GM23338 (cell line): ENCODE measurements at regions not wholly inside any gene's neighbourhood (a gene's known extent, or its start where the extent isn't known, plus 50 kb on each side); places are given as distances from the start of the nearest gene placed in this dataset.

Experiments used
- ATAC-seq: fragments of 200-7000 bp; cut with Tn5 transposase; 3 replicates; pipeline ENCODE4 v1.9.1; 2020
- DNase-seq: peaks from one replicate; pipeline ENCODE4 v3.0.0-alpha.2; 2015; ENCODE audit warnings: low spot score
- H2AFZ ChIP-seq: fragments of 200-600 bp; sonication (generic); 2 replicates; pipeline ENCODE4 v1.8.0; 2016; ENCODE audit warnings: antibody characterized with exemption, mild to moderate bottlenecking, moderate library complexity
- H3F3A ChIP-seq: fragments of 200-600 bp; sonication (generic); replicated peaks from 2 replicates; pipeline ENCODE4 v1.8.0; 2017; ENCODE audit warnings: antibody characterized with exemption, mixed run types, low read depth
- H3K27ac ChIP-seq: fragments of 200-600 bp; sonication (generic); 2 replicates; pipeline ENCODE4 v1.6.1; 2016; ENCODE audit warnings: low read depth
- H3K27me3 ChIP-seq: fragments of 200-600 bp; sonication (generic); 2 replicates; pipeline ENCODE4 v1.8.0; 2016; ENCODE audit warnings: mild to moderate bottlenecking, mixed run types, moderate library complexity; ENCODE audit not compliant: insufficient read depth
- H3K36me3 ChIP-seq: fragments of 200-600 bp; sonication (generic); 2 replicates; pipeline ENCODE4 v1.8.0; 2016; ENCODE audit warnings: mild to moderate bottlenecking; ENCODE audit not compliant: insufficient read depth
- H3K4me1 ChIP-seq: fragments of 200-600 bp; sonication (generic); 2 replicates; pipeline ENCODE4 v1.8.0; 2016; ENCODE audit warnings: mild to moderate bottlenecking, moderate library complexity; ENCODE audit not compliant: insufficient read depth
- H3K4me2 ChIP-seq: fragments of 200-600 bp; sonication (generic); 2 replicates; pipeline ENCODE4 v1.7.1; 2017; ENCODE audit warnings: mixed run types
- H3K4me3 ChIP-seq: fragments of 200-600 bp; sonication (generic); 2 replicates; pipeline ENCODE4 v1.6.1; 2016; ENCODE audit warnings: mixed run types
- H3K79me2 ChIP-seq: fragments of 200-600 bp; sonication (generic); replicated peaks from 2 replicates; pipeline ENCODE4 v1.8.0; 2017; ENCODE audit warnings: mild to moderate bottlenecking; ENCODE audit not compliant: insufficient read depth
- H3K9me2 ChIP-seq: fragments of 200-600 bp; sonication (generic); 2 replicates; pipeline ENCODE4 v1.8.0; 2017; ENCODE audit not compliant: insufficient read depth
- H4K20me1 ChIP-seq: fragments of 200-600 bp; sonication (generic); replicated peaks from 2 replicates; pipeline ENCODE4 v1.8.0; 2017; ENCODE audit warnings: mild to moderate bottlenecking; ENCODE audit not compliant: insufficient read depth
- H3K27ac Mint-ChIP-seq: 2 replicates; pipeline ENCODE4 v1.8.0; 2020; ENCODE audit warnings: inconsistent platforms, mild to moderate bottlenecking, moderate library complexity, mixed read lengths
- H3K27me3 Mint-ChIP-seq: 3 replicates; pipeline ENCODE4 v1.8.0; 2022; ENCODE audit warnings: low read depth, mild to moderate bottlenecking, moderate library complexity, mixed read lengths, inconsistent platforms; ENCODE audit not compliant: insufficient read depth, poor library complexity
- H3K36me3 Mint-ChIP-seq: 3 replicates; pipeline ENCODE4 v1.8.0; 2021; ENCODE audit warnings: low read depth, mild to moderate bottlenecking, inconsistent platforms, moderate library complexity, mixed read lengths
- H3K4me1 Mint-ChIP-seq: 3 replicates; pipeline ENCODE4 v1.8.0; 2020; ENCODE audit warnings: mild to moderate bottlenecking, inconsistent platforms, mixed read lengths
- H3K4me3 Mint-ChIP-seq: 3 replicates; pipeline ENCODE4 v1.8.0; 2021; ENCODE audit warnings: moderate library complexity, mild to moderate bottlenecking, inconsistent platforms, mixed read lengths
- H3K9me3 Mint-ChIP-seq: 3 replicates; pipeline ENCODE4 v1.8.0; 2020; ENCODE audit warnings: moderate library complexity, mild to moderate bottlenecking, inconsistent platforms, mixed read lengths
- CREB1 ChIP-seq: fragments of 250-450 bp; sonication (Bioruptor Pico); IDR thresholded peaks from 2 replicates; pipeline ENCODE4 v1.5.0; 2020; ENCODE audit warnings: low read depth, mild to moderate bottlenecking, moderate library complexity
- EZH2 ChIP-seq: fragments of 200-600 bp; sonication (generic); IDR thresholded peaks from one replicate; pipeline ENCODE4 v1.8.0; 2017; ENCODE audit warnings: antibody characterized with exemption, mild to moderate bottlenecking, low read depth; ENCODE audit not compliant: unreplicated experiment
- EZH2phosphoT487 ChIP-seq: fragments of 200-600 bp; sonication (generic); IDR thresholded peaks from one replicate; pipeline ENCODE4 v1.8.1; 2018; ENCODE audit warnings: antibody characterized with exemption; ENCODE audit not compliant: unreplicated experiment
- JUNB ChIP-seq: IDR thresholded peaks from one replicate; pipeline ENCODE4 v1.6.1; 2016; ENCODE audit warnings: antibody characterized with exemption; ENCODE audit not compliant: unreplicated experiment
- NANOG ChIP-seq: IDR thresholded peaks from 2 replicates; pipeline ENCODE4 v1.6.1; 2016; ENCODE audit warnings: antibody characterized with exemption, borderline replicate concordance
- POLR2AphosphoS5 ChIP-seq: IDR thresholded peaks from 2 replicates; pipeline ENCODE4 v1.6.1; 2016; ENCODE audit warnings: antibody characterized with exemption, low read depth
- STAT1 ChIP-seq: IDR thresholded peaks from one replicate; pipeline ENCODE4 v1.6.1; 2016; ENCODE audit warnings: antibody characterized with exemption; ENCODE audit not compliant: unreplicated experiment
- ZNF114 ChIP-seq: fragments of 250-450 bp; sonication (Bioruptor Pico); IDR thresholded peaks from 2 replicates; pipeline ENCODE4 v1.5.0; 2020; ENCODE audit warnings: mild to moderate bottlenecking, moderate library complexity
- ZNF331 ChIP-seq: fragments of 250-450 bp; sonication (Bioruptor Pico); IDR thresholded peaks from 2 replicates; pipeline ENCODE4 v1.5.0; 2020; ENCODE audit warnings: low read depth, mild to moderate bottlenecking, moderate library complexity
- TF ChIP-seq, protein P1 (sequence below): fragments of 250-450 bp; sonication (Bioruptor Pico); IDR thresholded peaks from 2 replicates; pipeline ENCODE4 v1.5.0; 2020; ENCODE audit warnings: mild to moderate bottlenecking, moderate library complexity
- TF ChIP-seq, protein P2 (sequence below), 2 experiments: fragments of 200-600 bp in 1 of 2; sonication (generic) in 1 of 2; conservative IDR thresholded peaks; 2 replicates each; pipeline versions ENCODE4 v1.5.1 to v1.6.1; 2016 to 2017; ENCODE audit warnings: antibody characterized with exemption in 2 of 2, low read depth in 2 of 2, mild to moderate bottlenecking in 2 of 2, moderate library complexity in 1 of 2
- TF ChIP-seq, protein P3 (sequence below): IDR thresholded peaks from one replicate; pipeline ENCODE4 v1.6.1; 2018; ENCODE audit warnings: antibody characterized with exemption; ENCODE audit not compliant: unreplicated experiment
- TF ChIP-seq, protein P4 (sequence below): IDR thresholded peaks from 2 replicates; pipeline ENCODE4 v1.6.1; 2016; ENCODE audit warnings: antibody characterized with exemption

DNA sequence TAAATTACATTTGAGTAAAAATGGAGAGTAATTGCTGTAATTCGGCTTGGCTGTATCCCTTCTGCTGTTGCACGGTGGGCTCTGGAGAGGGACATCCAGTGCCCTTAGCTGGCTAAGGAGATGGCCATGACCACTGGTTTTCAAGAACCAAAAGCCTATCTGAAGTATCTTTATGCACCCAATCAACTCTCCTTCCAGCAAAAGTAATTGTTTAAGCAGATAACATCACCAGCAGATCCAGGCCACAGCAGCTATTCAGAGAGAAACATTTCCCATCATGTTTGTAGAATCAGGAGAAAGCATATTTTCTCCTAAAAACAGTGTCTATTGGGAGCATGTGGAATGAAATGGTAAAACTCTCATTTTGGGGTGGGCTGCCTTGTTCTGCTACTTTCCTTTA, 514.5 kb upstream of the RGMA start:
- TF ChIP-seq, protein P1, sequence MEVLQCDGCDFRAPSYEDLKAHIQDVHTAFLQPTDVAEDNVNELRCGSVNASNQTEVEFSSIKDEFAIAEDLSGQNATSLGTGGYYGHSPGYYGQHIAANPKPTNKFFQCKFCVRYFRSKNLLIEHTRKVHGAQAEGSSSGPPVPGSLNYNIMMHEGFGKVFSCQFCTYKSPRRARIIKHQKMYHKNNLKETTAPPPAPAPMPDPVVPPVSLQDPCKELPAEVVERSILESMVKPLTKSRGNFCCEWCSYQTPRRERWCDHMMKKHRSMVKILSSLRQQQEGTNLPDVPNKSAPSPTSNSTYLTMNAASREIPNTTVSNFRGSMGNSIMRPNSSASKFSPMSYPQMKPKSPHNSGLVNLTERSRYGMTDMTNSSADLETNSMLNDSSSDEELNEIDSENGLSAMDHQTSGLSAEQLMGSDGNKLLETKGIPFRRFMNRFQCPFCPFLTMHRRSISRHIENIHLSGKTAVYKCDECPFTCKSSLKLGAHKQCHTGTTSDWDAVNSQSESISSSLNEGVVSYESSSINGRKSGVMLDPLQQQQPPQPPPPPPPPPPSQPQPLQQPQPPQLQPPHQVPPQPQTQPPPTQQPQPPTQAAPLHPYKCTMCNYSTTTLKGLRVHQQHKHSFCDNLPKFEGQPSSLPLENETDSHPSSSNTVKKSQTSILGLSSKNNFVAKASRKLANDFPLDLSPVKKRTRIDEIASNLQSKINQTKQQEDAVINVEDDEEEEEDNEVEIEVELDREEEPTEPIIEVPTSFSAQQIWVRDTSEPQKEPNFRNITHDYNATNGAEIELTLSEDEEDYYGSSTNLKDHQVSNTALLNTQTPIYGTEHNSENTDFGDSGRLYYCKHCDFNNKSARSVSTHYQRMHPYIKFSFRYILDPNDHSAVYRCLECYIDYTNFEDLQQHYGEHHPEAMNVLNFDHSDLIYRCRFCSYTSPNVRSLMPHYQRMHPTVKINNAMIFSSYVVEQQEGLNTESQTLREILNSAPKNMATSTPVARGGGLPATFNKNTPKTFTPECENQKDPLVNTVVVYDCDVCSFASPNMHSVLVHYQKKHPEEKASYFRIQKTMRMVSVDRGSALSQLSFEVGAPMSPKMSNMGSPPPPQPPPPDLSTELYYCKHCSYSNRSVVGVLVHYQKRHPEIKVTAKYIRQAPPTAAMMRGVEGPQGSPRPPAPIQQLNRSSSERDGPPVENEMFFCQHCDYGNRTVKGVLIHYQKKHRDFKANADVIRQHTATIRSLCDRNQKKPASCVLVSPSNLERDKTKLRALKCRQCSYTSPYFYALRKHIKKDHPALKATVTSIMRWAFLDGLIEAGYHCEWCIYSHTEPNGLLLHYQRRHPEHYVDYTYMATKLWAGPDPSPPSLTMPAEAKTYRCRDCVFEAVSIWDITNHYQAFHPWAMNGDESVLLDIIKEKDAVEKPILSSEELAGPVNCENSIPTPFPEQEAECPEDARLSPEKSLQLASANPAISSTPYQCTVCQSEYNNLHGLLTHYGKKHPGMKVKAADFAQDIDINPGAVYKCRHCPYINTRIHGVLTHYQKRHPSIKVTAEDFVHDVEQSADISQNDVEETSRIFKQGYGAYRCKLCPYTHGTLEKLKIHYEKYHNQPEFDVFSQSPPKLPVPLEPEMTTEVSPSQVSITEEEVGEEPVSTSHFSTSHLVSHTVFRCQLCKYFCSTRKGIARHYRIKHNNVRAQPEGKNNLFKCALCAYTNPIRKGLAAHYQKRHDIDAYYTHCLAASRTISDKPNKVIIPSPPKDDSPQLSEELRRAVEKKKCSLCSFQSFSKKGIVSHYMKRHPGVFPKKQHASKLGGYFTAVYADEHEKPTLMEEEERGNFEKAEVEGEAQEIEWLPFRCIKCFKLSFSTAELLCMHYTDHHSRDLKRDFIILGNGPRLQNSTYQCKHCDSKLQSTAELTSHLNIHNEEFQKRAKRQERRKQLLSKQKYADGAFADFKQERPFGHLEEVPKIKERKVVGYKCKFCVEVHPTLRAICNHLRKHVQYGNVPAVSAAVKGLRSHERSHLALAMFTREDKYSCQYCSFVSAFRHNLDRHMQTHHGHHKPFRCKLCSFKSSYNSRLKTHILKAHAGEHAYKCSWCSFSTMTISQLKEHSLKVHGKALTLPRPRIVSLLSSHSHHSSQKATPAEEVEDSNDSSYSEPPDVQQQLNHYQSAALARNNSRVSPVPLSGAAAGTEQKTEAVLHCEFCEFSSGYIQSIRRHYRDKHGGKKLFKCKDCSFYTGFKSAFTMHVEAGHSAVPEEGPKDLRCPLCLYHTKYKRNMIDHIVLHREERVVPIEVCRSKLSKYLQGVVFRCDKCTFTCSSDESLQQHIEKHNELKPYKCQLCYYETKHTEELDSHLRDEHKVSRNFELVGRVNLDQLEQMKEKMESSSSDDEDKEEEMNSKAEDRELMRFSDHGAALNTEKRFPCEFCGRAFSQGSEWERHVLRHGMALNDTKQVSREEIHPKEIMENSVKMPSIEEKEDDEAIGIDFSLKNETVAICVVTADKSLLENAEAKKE (CRISPR knock-in tag) = no peak
- TF ChIP-seq NANOG = no peak
- TF ChIP-seq EZH2 = no peak
- TF ChIP-seq, protein P2, sequence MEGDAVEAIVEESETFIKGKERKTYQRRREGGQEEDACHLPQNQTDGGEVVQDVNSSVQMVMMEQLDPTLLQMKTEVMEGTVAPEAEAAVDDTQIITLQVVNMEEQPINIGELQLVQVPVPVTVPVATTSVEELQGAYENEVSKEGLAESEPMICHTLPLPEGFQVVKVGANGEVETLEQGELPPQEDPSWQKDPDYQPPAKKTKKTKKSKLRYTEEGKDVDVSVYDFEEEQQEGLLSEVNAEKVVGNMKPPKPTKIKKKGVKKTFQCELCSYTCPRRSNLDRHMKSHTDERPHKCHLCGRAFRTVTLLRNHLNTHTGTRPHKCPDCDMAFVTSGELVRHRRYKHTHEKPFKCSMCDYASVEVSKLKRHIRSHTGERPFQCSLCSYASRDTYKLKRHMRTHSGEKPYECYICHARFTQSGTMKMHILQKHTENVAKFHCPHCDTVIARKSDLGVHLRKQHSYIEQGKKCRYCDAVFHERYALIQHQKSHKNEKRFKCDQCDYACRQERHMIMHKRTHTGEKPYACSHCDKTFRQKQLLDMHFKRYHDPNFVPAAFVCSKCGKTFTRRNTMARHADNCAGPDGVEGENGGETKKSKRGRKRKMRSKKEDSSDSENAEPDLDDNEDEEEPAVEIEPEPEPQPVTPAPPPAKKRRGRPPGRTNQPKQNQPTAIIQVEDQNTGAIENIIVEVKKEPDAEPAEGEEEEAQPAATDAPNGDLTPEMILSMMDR (conservative IDR thresholded peaks at IDR 0.05; ENCODE audit: low read depth in 2 of 2) = no peak
- TF ChIP-seq, protein P3, sequence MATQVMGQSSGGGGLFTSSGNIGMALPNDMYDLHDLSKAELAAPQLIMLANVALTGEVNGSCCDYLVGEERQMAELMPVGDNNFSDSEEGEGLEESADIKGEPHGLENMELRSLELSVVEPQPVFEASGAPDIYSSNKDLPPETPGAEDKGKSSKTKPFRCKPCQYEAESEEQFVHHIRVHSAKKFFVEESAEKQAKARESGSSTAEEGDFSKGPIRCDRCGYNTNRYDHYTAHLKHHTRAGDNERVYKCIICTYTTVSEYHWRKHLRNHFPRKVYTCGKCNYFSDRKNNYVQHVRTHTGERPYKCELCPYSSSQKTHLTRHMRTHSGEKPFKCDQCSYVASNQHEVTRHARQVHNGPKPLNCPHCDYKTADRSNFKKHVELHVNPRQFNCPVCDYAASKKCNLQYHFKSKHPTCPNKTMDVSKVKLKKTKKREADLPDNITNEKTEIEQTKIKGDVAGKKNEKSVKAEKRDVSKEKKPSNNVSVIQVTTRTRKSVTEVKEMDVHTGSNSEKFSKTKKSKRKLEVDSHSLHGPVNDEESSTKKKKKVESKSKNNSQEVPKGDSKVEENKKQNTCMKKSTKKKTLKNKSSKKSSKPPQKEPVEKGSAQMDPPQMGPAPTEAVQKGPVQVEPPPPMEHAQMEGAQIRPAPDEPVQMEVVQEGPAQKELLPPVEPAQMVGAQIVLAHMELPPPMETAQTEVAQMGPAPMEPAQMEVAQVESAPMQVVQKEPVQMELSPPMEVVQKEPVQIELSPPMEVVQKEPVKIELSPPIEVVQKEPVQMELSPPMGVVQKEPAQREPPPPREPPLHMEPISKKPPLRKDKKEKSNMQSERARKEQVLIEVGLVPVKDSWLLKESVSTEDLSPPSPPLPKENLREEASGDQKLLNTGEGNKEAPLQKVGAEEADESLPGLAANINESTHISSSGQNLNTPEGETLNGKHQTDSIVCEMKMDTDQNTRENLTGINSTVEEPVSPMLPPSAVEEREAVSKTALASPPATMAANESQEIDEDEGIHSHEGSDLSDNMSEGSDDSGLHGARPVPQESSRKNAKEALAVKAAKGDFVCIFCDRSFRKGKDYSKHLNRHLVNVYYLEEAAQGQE = no peak
- no peak for TF ChIP-seq ZNF331 (CRISPR knock-in tag)
- no peak for TF ChIP-seq POLR2AphosphoS5
- TF ChIP-seq, protein P4, sequence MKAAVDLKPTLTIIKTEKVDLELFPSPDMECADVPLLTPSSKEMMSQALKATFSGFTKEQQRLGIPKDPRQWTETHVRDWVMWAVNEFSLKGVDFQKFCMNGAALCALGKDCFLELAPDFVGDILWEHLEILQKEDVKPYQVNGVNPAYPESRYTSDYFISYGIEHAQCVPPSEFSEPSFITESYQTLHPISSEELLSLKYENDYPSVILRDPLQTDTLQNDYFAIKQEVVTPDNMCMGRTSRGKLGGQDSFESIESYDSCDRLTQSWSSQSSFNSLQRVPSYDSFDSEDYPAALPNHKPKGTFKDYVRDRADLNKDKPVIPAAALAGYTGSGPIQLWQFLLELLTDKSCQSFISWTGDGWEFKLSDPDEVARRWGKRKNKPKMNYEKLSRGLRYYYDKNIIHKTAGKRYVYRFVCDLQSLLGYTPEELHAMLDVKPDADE = no peak
- no peak for TF ChIP-seq STAT1
- TF ChIP-seq EZH2phosphoT487 = no peak
- TF ChIP-seq JUNB = no peak
- no peak for TF ChIP-seq ZNF114
- TF ChIP-seq CREB1 (CRISPR knock-in tag) = no peak
- peak overlapping the region; percentile 84 for H2AFZ ChIP-seq
- Mint-ChIP-seq H3K4me3 (no peak overlapping the region), H3K4me1 (peaks cover 11% of the 10 kb centered on the region), H3K27me3 (peaks cover 3% of the 10 kb centered on the region), H3K36me3 (no peaks in the 10 kb centered on the region), H3K9me3 (no peaks in the 10 kb centered on the region), H3K27ac (no peak overlapping the region)
- H3K27ac ChIP-seq = no peak overlapping the region
- H3K79me2 ChIP-seq = no peaks in the 10 kb centered on the region
- ATAC-seq (no peak), DNase-seq (no peak)
- H3K9me2 ChIP-seq = no peaks in the 10 kb centered on the region
- H3K36me3 ChIP-seq = no peaks in the 10 kb centered on the region
- H3K27me3 ChIP-seq = no peaks in the 10 kb centered on the region
- no peaks in the 10 kb centered on the region for H4K20me1 ChIP-seq
- peaks cover 11% of the 10 kb centered on the region; the same call in 1 of the 2 replicates for H3K4me1 ChIP-seq
- H3F3A ChIP-seq = no peaks in the 10 kb centered on the region
- H3K4me2 ChIP-seq = no peak overlapping the region
- H3K4me3 ChIP-seq = no peak overlapping the region
